Islet precursor cell (in vitro differentiated cells): ENCODE measurements at regions not wholly inside any gene's neighbourhood (a gene's known extent, or its start where the extent isn't known, plus 50 kb on each side); places are given as distances from the start of the nearest gene placed in this dataset.
"Not testable (repeated sequence)": the region's sequence is repeated elsewhere in the genome, so short reads cannot be mapped to it uniquely, and the experiment has no call there.

ENCODE experiments used
- DNase-seq: peaks from one replicate; pipeline ENCODE4 v3.0.0-alpha.2; 2018

DNA sequence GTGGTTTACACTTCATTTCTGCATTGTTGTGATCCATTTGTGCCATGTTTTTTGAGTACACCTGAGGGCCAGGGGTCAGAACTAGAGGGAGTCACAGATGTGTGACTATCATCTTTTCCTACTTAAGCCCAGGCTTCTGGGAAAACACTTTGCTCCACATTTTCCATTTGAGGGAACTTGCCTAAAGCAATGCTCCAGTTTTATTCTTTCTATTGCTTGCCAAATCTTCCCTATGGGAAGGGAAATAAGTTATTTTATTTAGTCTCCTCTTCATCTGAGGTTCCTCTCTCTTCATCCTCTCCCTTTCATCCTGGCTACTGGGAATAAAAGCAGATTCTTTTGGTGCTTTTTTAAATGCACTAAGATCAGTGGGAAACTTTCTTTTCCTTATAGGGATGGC lies 179.9 kb upstream of the PRSS58 start:
- no peak for DNase-seq

DNA sequence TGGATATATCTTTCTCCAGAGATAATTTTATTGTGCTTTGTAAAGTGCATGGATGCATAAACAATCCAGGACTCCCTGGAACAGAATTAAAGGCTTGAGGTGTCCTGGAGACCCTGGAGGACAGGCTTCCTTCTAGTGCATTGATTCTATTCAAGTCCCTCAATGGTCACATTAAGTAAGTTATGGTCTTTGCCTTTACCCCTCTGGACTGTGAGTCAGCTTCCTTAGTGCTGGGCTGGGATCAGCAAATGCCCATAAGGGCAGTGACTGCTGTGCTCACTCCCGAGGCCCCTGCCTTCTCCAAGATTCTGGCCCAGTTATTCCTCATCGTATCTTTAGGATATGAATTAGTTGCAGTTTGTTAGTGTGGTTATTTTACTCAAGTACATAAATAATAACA lies 178.7 kb upstream of the PRSS58 start:
- DNase-seq: no peak

DNA sequence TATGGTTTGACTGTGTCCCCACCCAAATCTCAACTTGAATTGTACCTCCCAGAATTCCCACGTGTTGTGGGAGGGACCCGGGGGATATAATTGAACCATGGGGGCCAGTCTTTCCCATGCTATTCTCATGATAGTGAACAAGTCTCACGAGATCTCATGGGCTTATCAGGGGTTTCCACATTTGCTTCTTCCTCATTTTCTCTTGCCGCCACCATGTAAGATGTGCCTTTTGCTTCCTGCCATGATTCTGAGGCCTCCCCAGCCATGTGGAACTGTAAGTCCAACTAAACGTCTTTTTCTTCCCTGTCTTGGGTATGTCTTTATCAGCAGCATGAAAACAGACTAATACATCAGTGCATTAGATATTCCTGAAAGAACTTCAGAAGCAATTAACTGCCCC lies 177.7 kb upstream of the PRSS58 start:
- not testable (repeated sequence) for DNase-seq

DNA sequence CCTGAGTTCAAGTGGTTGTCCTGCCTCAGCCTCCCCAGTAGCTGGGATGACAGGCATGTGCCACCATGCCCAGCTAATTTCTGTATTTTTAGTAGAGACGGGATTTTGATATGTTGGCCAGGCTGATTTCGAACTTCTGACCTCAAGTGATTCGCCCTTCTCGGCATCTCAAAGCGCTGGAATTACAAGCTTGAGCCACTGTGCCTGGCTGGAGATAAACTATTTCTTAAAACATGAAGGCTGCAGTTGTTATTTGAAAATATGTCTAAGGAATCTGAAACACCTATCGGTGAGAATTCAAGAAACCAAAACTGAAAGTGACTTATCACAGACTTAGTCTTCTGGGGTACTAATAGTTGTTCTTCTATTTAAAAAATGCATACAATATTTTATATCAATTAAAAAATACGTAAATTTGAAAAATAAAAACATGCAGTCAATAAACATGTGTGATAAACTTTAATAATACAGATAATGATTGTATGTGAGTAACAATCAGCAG lies 176.9 kb upstream of the PRSS58 start:
- no peak for DNase-seq

DNA sequence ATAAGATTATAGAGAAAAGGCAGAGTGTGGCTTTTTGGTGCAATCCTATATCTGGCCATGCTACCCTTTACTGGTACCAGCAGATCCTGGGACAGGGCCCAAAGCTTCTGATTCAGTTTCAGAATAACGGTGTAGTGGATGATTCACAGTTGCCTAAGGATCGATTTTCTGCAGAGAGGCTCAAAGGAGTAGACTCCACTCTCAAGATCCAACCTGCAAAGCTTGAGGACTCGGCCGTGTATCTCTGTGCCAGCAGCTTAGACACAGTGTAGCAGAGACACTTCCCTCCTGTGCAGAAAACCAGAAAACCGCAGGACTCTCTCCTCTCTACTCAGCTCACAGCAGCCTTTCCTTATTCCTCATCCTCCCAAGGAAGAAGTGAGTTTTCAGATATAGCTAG lies 176.3 kb upstream of the PRSS58 start:
- DNase-seq: not testable (repeated sequence)

DNA sequence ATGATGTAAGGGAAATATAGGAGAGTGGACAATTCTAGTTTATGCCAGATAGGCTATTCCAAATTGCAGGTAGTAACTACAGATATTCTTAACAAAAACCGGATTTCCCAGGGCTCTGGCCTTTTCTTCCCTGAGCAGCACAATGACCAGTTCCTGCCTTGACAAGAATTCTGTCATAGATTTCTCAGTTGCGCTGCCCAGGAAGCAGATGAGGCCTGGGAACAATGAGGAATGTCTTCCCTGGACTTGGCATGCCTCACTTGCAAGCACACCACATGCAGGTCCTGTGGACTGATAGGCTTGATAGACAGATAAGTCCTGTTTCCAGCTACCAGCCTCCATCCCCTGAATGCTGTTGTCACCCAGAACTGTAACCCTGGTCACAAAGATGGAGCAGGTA lies 174.5 kb upstream of the PRSS58 start:
- peak; percentile 54 for DNase-seq

DNA sequence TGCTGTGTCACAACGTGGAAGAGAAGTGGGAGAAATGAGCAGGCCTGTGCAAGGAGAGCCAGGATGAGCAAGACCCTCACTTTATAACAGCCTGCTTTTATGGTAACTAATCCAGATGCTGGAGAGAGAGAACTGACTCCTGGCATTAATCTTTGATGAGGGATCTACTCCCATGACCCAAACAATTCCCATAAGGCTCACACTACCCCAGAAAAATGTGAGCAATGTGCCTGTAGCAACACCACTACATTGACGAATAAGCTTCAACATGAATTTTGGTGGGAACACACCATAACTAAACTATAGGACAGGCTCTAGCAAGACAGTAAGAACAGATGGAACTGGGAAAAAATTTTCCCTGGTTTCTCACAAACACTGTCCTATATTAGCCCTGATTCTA lies 173.6 kb upstream of the PRSS58 start:
- no peak for DNase-seq

DNA sequence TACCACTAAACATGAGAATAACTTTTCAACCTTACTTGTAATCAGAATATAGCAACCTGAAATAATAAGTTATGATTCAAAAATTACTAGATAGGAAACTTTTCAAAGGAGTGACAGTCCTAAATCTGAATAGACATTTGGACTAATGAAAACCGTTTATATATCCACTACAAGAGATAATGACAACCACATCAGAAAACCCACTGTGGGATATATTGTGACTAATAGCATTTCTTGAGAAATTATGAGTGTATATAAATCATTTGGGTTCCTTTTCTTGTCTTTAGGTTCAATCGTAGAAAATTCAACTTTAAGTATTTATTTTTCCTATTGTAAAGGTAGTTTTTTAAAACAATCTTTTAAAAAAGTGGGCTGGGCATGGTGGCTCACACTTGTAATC lies 170.2 kb upstream of the PRSS58 start:
- DNase-seq: no peak

DNA sequence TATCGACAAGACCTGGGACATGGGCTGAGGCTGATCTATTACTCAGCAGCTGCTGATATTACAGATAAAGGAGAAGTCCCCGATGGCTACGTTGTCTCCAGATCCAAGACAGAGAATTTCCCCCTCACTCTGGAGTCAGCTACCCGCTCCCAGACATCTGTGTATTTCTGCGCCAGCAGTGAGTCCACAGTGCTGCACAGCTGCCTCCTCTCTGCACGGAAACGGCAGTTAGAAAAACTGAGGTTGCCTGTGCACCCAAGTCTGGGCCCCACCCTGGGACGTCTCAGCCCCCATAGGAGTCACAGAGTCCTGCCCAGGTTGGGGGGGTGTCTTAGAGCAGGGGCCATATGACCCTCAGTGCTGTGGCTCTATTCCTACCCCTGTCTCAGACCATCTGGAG lies 167.4 kb upstream of the PRSS58 start:
- DNase-seq: no peak

DNA sequence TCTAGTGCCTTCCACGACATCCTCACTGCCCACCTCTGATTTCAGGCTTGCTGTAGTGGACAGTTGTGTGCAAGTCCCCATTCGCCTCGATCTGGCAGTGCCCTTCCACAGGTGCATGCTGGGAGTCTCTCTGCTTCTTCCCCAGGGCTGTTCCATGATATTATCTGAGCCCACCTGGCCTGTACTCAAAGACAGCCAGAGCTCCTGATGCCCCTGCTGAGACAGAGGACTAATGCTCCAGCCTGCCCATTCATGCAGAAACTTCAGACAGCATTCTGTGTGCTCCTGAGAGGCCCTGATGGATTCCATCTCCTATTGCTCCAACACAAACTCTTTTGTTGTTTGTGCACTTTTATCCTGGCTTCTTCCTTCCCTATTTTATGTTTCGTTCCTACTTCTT lies 164.8 kb upstream of the PRSS58 start:
- DNase-seq: no peak

DNA sequence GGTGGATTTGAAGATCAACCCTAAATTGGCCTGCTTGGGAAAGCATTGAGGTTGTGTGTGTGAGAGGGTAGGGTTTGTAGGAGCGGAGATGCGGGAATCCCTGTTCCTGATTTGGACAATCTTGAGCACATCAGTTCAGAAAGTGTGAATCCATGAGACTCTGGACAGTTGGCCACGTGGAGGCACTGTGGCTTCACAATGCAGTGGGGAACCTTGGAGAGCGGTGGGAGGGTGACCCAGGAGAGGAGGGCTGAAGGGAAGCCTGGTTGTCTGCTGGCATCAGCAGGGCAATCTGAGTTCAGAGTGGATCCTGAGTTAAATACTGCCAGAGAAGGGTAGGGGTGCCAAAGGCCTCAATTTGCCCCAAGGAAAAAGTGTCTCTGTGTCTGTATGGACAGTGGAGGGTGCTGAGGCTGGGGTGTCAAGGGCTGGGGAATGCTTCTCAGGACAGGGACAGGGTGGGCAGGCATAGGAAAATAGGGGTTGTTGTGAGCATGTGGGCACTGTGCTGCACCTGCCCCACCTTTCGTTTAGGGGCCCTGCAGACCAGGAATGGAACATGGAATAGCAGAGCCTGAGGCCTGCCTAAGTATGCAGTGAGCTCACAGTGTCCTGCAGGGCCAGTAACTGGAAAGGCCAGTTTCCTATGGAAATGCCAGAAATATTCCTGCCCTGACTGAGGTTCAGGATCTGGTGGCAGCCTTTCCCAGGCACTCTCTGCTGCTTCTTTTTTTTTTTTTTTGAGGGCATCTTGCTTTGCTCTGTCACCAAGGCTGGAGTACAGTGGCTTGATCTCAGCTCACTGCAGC lies 162.9 kb upstream of the PRSS58 start:
- DNase-seq: peak; percentile 94

DNA sequence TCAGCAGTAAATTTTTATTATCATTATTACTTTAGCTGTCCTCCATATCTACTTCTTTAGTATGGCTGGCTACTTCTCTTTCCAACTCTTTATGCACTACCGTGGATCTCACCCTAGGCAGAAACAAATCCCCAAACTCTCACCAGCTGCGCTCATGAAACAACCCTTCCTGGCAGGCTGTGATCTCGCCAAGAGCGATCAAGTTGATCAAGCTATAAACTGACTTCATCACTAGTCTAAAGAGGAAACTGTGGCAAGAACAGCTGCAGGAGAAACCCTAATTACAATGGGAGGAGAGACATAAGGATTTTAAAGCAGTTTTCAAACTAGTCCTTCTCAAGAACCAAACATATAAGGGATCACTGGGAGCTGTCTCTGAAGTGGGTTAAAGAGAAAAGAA lies 160.5 kb upstream of the PRSS58 start:
- no peak for DNase-seq

DNA sequence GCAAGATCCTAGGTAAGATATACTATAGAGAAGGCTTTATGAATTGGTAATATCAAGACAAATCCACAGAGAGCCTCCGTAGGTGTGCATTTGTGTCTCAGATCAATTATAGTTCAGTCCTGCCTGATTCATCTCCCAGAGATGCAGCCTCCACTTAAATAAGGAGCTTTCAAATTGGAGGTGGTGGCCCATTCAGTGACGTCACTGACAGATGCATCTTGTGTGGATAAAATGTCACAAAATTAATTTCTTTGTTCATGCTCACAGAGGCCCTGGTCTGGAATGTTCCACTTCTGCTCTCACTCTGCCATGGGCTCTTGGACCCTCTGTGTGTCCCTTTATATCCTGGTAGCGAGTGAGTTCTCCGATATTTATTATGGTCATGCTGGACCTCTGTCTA lies 157.1 kb upstream of the PRSS58 start:
- DNase-seq: no peak

DNA sequence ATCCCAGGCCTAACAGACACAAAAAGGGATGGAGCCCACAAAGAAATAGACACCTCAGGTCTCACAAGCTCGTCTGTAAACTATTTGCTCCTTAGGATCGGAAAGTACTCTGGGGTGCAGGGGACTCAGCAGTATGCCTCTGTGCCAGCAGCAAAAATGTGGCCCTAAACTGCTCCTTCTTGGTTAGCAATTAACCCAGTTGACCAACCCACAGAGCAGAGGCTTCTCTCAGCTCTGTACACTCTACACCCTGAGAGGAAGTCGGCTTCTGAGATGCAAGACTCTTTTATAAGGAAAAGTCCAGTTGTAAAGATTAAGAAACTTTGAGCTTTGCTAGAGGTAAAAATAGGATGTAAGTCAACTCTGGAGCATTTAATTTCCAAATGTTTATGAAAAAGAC lies 156.3 kb upstream of the PRSS58 start:
- no peak for DNase-seq

DNA sequence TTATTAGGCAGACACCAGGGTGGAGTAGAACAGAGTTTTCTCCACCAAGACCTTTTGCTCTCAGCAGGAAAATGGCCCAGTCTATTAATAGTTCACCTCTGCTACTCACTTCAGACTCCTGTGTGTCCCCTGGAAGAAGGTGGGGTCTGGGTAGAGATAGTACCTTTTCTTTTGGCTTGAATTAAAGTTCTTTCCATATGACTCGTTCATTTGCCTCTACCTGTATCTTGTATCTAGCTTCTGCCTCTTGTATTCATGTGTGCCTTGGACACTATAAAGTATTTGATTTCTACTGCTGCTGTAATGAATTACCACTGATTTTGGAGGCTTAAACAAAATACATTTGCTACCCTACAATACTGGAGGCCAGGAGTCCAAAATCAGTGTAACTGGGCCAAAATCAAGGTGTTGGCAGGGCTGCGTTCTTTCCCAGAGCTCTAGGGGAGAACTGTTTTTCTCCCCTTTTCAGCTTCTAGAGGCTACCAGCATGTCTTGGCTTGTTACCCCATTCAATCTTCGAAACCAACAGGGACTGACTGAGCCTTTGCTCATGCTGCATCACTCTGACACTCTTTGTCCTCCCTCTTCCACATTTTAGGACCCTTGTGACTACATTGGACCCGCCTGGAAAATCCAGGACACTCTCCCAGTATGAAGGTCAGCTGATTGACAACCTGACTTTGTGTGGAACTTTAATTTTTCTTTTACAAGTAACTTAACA lies 155.6 kb upstream of the PRSS58 start:
- DNase-seq: no peak

DNA sequence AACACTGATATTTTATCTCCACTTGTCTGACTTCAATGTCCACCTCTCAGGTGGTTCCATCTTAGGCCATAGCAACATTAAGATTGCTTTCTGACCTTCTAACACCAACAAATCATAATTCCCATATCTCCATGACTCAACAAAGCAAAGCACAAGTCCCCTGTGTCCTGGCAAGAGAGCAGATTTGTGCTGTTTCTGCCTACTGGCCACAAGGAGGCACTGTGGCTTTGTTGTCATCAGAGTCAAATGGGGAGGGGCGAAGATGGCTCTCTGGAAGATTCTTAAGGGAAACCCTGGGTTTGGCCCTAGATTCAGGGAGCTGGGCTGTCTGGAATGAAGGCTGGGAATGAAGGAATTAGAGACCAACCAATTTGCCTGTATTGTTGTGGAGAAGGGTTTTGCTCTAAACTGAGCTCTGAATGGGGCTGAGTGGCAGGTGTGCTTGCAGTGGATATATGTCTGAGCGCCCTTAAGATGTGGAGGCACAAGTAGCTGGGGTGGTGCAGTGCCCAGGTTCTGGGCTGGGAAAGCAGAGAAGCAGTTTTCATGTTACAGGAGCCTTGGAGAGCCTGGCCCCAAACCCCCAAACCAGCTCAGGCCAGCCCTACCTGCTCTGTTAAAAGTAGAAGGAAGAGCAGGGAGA lies 154.8 kb upstream of the PRSS58 start:
- DNase-seq: peak; percentile 68

DNA sequence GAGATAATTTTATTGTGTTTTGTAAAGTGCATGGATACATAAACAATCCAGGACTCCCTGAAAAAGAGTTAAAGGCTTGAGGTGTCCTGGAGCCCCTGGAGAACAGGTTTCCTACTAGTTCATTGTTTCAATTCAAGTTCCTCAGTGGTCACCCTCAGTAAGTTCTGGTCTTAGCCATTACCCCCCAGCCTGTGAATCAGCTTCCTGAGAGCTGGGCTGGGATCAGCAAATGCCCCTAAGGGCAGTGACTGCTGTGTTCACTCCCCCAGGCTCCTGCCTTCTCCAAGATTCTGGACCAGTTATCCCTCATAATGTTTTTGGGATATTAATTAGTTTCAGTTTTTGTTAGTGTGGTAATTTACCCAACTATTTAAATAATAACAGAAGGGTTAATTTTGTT lies 151.6 kb upstream of the PRSS58 start:
- peak; percentile 59 for DNase-seq

DNA sequence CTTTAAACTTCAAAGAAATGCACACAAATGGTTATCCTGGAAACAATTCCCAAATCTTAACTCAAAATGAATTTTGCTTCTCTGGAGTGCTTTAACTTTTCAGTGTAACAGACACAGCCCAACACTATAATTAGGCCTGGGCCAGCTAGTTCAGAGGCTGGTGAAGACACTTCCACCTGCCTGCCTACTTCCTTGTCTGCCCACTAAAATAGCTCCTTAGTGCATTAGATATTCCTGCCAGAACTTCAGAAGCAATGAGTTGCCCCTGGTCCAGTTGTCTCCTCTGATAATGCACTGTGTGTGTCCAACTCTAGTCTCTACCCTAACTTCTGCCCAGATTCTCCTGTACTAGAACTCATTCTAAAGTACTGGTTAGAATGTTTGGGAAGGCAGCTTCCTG lies 150.9 kb upstream of the PRSS58 start:
- DNase-seq: no peak

DNA sequence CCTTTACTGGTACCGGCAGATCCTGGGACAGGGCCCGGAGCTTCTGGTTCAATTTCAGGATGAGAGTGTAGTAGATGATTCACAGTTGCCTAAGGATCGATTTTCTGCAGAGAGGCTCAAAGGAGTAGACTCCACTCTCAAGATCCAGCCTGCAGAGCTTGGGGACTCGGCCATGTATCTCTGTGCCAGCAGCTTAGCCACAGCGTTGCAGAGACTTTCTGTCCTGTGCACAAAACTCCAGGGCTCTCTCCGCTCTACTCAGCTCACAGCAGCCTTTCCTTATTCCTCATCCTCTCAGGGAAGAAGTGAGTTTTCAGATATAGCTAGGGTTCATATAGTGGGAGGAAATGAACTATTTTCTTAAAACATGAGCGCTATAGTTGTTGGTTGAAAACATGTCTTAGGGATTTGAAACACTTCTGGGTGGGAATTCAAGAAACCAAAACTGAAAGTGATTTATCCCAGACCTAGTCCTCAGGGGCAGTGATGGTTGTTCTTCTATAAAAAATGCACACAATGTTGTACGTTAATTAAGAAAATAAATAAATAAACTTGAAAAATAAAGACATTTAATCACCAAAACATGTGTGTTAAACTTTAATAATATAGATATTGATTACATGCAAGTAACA lies 150.2 kb upstream of the PRSS58 start:
- no peak for DNase-seq

DNA sequence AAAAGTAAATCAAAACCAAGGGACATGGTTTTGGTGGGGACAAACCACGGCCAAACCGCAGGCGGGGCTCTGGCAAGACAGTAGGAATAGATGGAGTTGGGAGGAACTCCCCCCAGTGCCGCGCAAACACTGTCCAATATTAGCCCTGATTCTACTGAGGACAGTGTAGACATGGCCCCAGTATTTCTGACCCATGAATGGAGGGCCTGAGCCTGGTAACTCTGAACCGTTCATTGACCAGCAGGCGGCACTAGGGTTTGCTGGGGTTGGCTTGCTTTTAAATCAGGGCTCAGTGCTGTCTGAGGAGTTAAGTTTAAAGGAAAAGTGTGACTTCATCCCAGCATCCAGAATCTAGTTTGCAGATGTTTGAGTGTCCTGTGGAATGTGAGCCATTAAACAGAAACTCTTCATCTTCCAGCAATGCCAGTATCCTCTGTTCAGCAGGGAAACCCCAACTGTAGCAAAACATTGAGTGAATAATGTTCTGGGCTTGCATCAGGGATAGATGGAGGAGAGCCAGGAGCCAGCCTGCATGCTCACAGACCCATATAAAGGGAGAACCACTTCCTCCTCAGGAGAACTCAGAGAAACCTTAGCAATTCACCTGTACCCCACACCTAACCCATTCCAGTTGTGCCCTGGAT lies 147.4 kb upstream of the PRSS58 start:
- DNase-seq: no peak

DNA sequence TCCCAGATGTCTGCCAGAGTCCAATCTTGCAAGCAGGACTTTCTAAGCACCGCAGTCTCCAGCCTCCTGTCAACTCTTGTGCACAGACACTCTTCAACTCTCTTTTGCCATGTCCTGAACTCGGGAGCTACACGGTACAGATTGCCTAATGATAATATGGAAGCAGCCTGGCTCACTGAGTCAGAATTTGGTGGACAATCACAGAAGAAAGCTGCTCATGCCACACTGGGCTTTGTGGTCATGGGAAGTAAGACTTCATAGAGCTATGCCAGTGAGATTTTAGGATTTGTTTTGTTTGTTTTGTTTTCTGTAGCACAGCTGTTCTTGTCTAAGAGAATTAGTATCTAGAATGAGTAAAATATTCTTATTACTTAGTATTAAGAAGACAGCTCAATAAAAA lies 144.1 kb upstream of the PRSS58 start:
- no peak for DNase-seq

DNA sequence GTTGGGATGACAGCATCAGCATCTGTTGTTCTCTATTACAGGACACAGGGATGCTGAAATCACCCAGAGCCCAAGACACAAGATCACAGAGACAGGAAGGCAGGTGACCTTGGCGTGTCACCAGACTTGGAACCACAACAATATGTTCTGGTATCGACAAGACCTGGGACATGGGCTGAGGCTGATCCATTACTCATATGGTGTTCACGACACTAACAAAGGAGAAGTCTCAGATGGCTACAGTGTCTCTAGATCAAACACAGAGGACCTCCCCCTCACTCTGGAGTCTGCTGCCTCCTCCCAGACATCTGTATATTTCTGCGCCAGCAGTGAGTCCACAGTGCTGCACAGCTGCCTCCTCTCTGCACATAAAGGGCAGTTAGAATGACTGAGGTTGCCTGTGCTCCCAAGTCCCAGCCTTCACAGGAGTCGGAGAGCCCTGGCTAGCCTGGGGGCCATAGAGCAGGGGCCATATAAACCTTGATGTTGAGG lies 142.2 kb upstream of the PRSS58 start:
- DNase-seq: no peak
